HEK293 (cell line): ENCODE measurements at regions not wholly inside any gene's neighbourhood (a gene's known extent, or its start where the extent isn't known, plus 50 kb on each side); places are given as distances from the start of the nearest gene placed in this dataset.
"Not testable (repeated sequence)": the region's sequence is repeated elsewhere in the genome, so short reads cannot be mapped to it uniquely, and the experiment has no call there.

Experiments
- CTCF ChIA-PET: fragments of 350-600 bp; formaldehyde crosslinking; extraction: SDS; loops from one replicate; lab custom pipeline; 2021; ENCODE audit warnings: antibody characterized with exemption; lab: Yijun Ruan, JAX
- POLR2A ChIA-PET: fragments of 300-600 bp; formaldehyde crosslinking; extraction: SDS; loops from one replicate; lab custom pipeline; 2020; ENCODE audit warnings: antibody characterized with exemption, inconsistent platforms; lab: Yijun Ruan, JAX
- H3K27ac ChIP-seq: fragments of 200-500 bp; sonication (Bioruptor generic); 2 replicates; pipeline ENCODE4 v1.5.1; 2014; ENCODE audit warnings: low read depth, low read length, control low read depth, inconsistent platforms; ENCODE audit errors: extremely low read depth
- H3K36me3 ChIP-seq, 2 experiments: fragments of 200-500 bp in 1 of 2; sonication (Bioruptor generic) in 1 of 2; 1 replicate in 1 of 2; 2 replicates in 1 of 2; pipeline ENCODE4 v1.5.1; 2014 to 2017; ENCODE audit warnings: inconsistent platforms in 2 of 2, low read length in 2 of 2; ENCODE audit not compliant: control insufficient read depth in 2 of 2, insufficient read depth in 1 of 2
- H3K4me1 ChIP-seq: fragments of 200-500 bp; sonication (Bioruptor generic); 2 replicates; pipeline ENCODE4 v1.5.1; 2014; ENCODE audit warnings: mild to moderate bottlenecking, low read length, inconsistent platforms; ENCODE audit not compliant: control insufficient read depth, insufficient read depth
- H3K4me3 ChIP-seq: 2 replicates; pipeline ENCODE4 v1.5.1; 2011; ENCODE audit warnings: low read depth, mild to moderate bottlenecking, control low read depth, low read length, moderate library complexity
- H3K9me3 ChIP-seq: fragments of 200-500 bp; sonication (Bioruptor generic); 2 replicates; pipeline ENCODE4 v1.5.1; 2014; ENCODE audit warnings: low read depth, low read length, inconsistent platforms; ENCODE audit not compliant: control insufficient read depth, insufficient read depth
- BCL11B ChIP-seq: fragments of 450-650 bp; formaldehyde crosslinking; IDR thresholded peaks from 2 replicates; pipeline ENCODE4 v1.5.1; 2016; ENCODE audit warnings: low read depth, missing biosample characterization, missing genetic modification characterization
- REPIN1 ChIP-seq: fragments of 450-650 bp; formaldehyde crosslinking; IDR thresholded peaks from 2 replicates; pipeline ENCODE4 v1.5.1; 2017; ENCODE audit warnings: missing biosample characterization, missing genetic modification characterization, low read depth
- ZBTB17 ChIP-seq: fragments of 450-650 bp; formaldehyde crosslinking; IDR thresholded peaks from 2 replicates; pipeline ENCODE4 v1.5.1; 2016; ENCODE audit warnings: missing biosample characterization, missing genetic modification characterization
- ZFP69B ChIP-seq: fragments of 450-650 bp; formaldehyde crosslinking; IDR thresholded peaks from 2 replicates; pipeline ENCODE4 v1.5.1; 2016; ENCODE audit warnings: missing biosample characterization, missing genetic modification characterization
- ZNF202 ChIP-seq: fragments of 450-650 bp; formaldehyde crosslinking; IDR thresholded peaks from 2 replicates; pipeline ENCODE4 v1.5.1; 2016; ENCODE audit warnings: missing biosample characterization, missing genetic modification characterization, borderline replicate concordance
- ZNF211 ChIP-seq: fragments of 450-650 bp; formaldehyde crosslinking; IDR thresholded peaks from 2 replicates; pipeline ENCODE4 v1.5.1; 2016; ENCODE audit warnings: low read depth, missing biosample characterization, missing genetic modification characterization
- ZNF23 ChIP-seq: fragments of 450-650 bp; formaldehyde crosslinking; IDR thresholded peaks from 2 replicates; pipeline ENCODE4 v1.5.1; 2016; ENCODE audit warnings: missing biosample characterization, missing genetic modification characterization, borderline replicate concordance
- ZNF426 ChIP-seq: fragments of 450-650 bp; formaldehyde crosslinking; IDR thresholded peaks from 2 replicates; pipeline ENCODE4 v1.5.1; 2017; ENCODE audit warnings: missing biosample characterization, missing genetic modification characterization, mild to moderate bottlenecking, inconsistent platforms, moderate library complexity
- ZNF529 ChIP-seq: fragments of 450-650 bp; formaldehyde crosslinking; IDR thresholded peaks from 2 replicates; pipeline ENCODE4 v1.5.1; 2017; ENCODE audit warnings: missing genetic modification characterization, missing biosample characterization; ENCODE audit not compliant: insufficient replicate concordance
- ZNF530 ChIP-seq: fragments of 450-650 bp; formaldehyde crosslinking; IDR thresholded peaks from 2 replicates; pipeline ENCODE4 v1.5.1; 2016; ENCODE audit warnings: low read depth, missing biosample characterization, missing genetic modification characterization
- ZNF596 ChIP-seq: fragments of 450-650 bp; IDR thresholded peaks from 2 replicates; pipeline ENCODE4 v1.5.0; 2018; ENCODE audit warnings: missing biosample characterization, mild to moderate bottlenecking, missing genetic modification characterization, moderate library complexity
- ZNF776 ChIP-seq: fragments of 450-650 bp; formaldehyde crosslinking; IDR thresholded peaks from 2 replicates; pipeline ENCODE4 v1.5.0; 2017; ENCODE audit warnings: missing biosample characterization, missing genetic modification characterization, borderline replicate concordance
- ZNF785 ChIP-seq: fragments of 450-650 bp; formaldehyde crosslinking; IDR thresholded peaks from 2 replicates; pipeline ENCODE4 v1.5.1; 2016; ENCODE audit warnings: missing biosample characterization, missing genetic modification characterization
- TF ChIP-seq, protein P1 (sequence below): fragments of 450-650 bp; formaldehyde crosslinking; IDR thresholded peaks from 2 replicates; pipeline ENCODE4 v1.5.1; 2016; ENCODE audit warnings: missing biosample characterization, missing genetic modification characterization, borderline replicate concordance

DNA sequence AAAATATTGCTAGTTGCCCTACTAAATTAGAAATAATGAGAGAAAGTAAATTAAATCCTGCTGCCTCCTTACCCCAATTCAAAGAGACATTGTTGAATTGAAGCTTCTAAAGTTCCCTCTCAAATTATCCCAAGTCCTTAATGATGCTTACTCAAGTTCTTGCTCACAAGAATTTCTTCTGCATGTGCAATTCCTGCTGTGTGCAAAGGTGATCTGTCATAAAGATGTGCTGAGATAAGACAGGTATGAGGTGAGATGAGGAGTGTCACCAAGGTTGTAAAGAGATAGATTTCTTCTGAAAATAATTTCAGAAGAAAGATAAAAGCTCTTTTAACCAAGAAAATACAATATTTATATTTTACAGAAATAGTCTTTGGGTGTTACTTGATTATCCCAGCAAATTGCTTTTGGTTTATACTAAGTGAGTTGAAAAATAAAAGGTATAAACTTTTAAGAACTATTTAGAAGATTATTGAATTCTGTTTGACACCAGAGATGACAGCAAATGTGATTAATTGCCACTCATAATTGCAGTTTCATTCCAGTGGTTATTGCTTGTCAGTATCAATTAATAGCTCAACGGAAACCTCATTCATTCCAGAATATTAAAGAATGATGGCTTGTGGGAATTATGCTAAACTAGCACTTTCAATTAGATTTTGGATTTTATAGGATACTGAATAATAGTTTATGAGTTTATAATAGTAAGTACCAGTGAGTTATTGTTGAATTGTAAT lies 674.3 kb downstream of the STK39 start:
- CTCF ChIA-PET, result interaction anchor here (0.8 kb wide), 1 partner anchor 186 kb away, joined by 3 read pairs; no protein-coding TSS in a partner anchor
- Histone ChIP-seq H3K4me1 (no peaks in the 10 kb centered on the region), H3K9me3 (no peaks in the 10 kb centered on the region), H3K27ac (no peak overlapping the region), H3K36me3 (no peaks in the 10 kb centered on the region), H3K4me3 (no peak overlapping the region)
- TF ChIP-seq ZNF785 (tag by site-specific recombination) (no peak), ZNF530 (tag by site-specific recombination) (no peak), REPIN1 (tag by site-specific recombination) (no peak), ZNF202 (tag by site-specific recombination) (no peak), ZBTB17 (tag by site-specific recombination) (no peak)
- POLR2A ChIA-PET, result no interaction called here

DNA sequence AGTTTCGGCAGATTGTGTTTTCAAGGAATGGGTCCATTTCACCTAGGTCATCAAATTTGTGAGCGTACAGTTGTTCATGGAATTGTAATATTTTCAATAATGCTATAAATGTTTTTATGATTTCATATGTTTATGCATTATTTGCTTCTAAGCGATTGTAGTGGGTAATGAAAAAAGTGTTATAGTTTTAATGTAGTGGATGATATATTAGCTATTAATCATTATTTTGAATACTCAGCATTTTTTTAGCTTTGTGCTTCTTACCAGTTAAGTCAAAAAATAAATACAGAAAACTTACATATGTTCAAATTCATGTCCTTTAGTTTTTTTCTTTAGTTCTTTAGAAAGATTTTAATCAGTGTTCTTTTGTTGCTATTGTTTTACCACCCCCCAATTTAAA lies 677.0 kb downstream of the STK39 start:
- ChIA-PET CTCF (no interaction called here), POLR2A (no interaction called here)
- no peak for TF ChIP-seq BCL11B (tag by site-specific recombination)
- no peak for TF ChIP-seq ZFP69B (tag by site-specific recombination)
- TF ChIP-seq ZNF211, result no peak
- no peak for TF ChIP-seq ZNF202 (tag by site-specific recombination)
- TF ChIP-seq ZNF529 (tag by site-specific recombination), result no peak
- no peak for TF ChIP-seq ZNF596 (tag by site-specific recombination)
- TF ChIP-seq ZNF776 (tag by site-specific recombination), result no peak
- TF ChIP-seq ZNF23, result no peak
- no peak for TF ChIP-seq ZNF426 (tag by site-specific recombination)
- TF ChIP-seq, protein P1, sequence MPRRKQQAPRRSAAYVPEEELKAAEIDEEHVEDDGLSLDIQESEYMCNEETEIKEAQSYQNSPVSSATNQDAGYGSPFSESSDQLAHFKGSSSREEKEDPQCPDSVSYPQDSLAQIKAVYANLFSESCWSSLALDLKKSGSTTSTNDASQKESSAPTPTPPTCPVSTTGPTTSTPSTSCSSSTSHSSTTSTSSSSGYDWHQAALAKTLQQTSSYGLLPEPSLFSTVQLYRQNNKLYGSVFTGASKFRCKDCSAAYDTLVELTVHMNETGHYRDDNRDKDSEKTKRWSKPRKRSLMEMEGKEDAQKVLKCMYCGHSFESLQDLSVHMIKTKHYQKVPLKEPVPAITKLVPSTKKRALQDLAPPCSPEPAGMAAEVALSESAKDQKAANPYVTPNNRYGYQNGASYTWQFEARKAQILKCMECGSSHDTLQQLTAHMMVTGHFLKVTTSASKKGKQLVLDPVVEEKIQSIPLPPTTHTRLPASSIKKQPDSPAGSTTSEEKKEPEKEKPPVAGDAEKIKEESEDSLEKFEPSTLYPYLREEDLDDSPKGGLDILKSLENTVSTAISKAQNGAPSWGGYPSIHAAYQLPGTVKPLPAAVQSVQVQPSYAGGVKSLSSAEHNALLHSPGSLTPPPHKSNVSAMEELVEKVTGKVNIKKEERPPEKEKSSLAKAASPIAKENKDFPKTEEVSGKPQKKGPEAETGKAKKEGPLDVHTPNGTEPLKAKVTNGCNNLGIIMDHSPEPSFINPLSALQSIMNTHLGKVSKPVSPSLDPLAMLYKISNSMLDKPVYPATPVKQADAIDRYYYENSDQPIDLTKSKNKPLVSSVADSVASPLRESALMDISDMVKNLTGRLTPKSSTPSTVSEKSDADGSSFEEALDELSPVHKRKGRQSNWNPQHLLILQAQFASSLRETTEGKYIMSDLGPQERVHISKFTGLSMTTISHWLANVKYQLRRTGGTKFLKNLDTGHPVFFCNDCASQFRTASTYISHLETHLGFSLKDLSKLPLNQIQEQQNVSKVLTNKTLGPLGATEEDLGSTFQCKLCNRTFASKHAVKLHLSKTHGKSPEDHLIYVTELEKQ (tag by site-specific recombination), result no peak
- no peak overlapping the region for H3K27ac ChIP-seq
- H3K4me3 ChIP-seq, result no peak overlapping the region
- H3K9me3 ChIP-seq, result no peaks in the 10 kb centered on the region
- no peaks in the 10 kb centered on the region for H3K36me3 ChIP-seq
- no peaks in the 10 kb centered on the region for H3K4me1 ChIP-seq

DNA sequence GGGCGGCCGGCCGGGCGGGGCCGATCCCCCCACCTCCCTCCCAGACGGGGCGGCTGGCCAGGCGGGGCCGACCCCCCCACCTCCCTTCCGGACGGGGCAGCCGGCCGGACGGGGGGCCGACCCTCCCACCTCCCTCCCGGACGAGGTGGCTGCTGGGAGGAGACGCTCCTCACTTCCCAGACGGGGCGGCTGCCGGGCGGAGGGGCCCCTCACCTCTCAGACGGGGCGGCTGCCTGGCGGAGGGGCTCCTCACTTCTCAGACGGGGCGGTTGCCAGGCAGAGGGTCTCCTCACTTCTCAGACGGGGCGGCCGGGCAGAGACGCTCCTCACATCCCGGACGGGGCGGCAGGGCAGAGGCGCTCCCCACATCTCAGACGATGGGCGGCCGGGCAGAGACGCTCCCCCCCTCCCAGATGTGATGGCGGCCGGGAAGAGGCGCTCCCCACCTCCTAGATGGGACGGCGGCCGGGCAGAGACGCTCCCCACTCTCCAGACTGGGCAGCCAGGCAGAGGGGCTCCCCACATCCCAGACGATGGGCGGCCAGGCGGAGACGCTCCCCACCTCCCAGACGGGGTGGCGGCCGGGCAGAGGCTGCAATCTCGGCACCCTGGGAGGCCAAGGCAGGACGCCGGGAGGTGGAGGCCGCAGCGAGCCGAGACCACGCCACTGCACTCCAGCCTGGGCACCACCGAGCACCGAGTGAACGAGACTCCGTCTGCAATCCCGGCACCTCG lies 675.8 kb downstream of the XIRP2 start:
- H3K36me3 ChIP-seq, H3K9me3 ChIP-seq, H3K4me1 ChIP-seq, H3K4me3 ChIP-seq, H3K27ac ChIP-seq, POLR2A ChIA-PET, CTCF ChIA-PET: not testable (repeated sequence)

DNA sequence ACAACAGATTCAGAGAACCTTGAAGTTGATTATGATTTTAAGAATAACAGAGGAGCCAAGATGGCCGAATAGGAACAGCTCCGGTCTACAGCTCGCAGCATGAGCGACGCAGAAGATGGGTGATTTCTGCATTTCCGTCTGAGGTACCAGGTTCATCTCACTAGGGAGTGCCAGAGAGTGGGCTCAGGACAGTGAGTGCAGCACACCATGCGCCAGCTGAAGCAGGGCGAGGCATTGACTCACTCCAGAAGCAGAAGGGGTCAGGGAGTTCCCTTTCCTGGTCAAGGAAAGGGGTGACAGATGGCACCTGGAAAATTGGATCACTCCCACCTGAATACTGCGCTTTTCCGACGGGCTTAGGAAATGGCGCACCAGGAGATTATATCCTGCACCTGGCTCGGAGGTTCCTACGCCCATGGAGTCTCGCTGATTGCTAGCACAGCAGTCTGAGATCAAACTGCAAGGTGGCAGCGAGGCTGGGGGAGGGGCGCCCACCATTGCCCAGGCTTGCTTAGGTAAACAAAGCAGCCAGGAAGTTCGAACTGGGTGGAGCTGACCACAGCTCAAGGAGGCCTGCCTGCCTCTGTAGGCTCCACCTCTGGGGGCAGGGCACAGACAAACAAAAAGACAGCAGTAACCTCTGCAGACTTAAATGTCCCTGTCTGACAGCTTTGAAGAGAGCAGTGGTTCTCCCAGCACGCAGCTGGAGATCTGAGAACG lies 670.2 kb downstream of the XIRP2 start:
- H3K27ac ChIP-seq, POLR2A ChIA-PET, H3K4me1 ChIP-seq, CTCF ChIA-PET, H3K36me3 ChIP-seq, H3K4me3 ChIP-seq, H3K9me3 ChIP-seq: not testable (repeated sequence)
